SK-N-SH (cell line): ENCODE measurements at regions not wholly inside any gene's neighbourhood (a gene's known extent, or its start where the extent isn't known, plus 50 kb on each side); places are given as distances from the start of the nearest gene placed in this dataset.

Experiments used
- CTCF ChIA-PET: fragments of 300-600, 350-600 bp; formaldehyde crosslinking; extraction: SDS; loops from one replicate; lab custom pipeline; 2021; lab: Yijun Ruan, JAX
- POLR2A ChIA-PET: fragments of 350-600 bp; sonication (Branson Sonifier 250); formaldehyde crosslinking; extraction: SDS; loops from one replicate; lab custom pipeline; 2020; ENCODE audit warnings: antibody characterized with exemption, inconsistent platforms; lab: Yijun Ruan, JAX
- DNase-seq: peaks from one replicate; pipeline ENCODE4 v3.0.0; 2012
- H2AFZ ChIP-seq: fragments of 200-600 bp; sonication (generic); 2 replicates; pipeline ENCODE4 v1.8.1; 2016; ENCODE audit warnings: antibody characterized with exemption, mild to moderate bottlenecking, low read depth
- H3F3A ChIP-seq: fragments of 200-600 bp; sonication (generic); replicated peaks from 2 replicates; pipeline ENCODE3; 2016; ENCODE audit warnings: antibody characterized with exemption, mild to moderate bottlenecking; ENCODE audit not compliant: insufficient read depth
- H3K27ac ChIP-seq, 2 experiments: fragments of 200-500 bp in 1 of 2; fragments of 200-600 bp in 1 of 2; sonication (Bioruptor generic) in 1 of 2; sonication (generic), shearing (Covaris generic) in 1 of 2; 2 replicates each; pipeline versions ENCODE4 v1.5.1 to v1.6.1; 2014 to 2016; ENCODE audit warnings: low read depth in 2 of 2, inconsistent platforms in 1 of 2, low read length in 1 of 2, mild to moderate bottlenecking in 1 of 2, mixed read lengths in 1 of 2
- H3K27me3 ChIP-seq: fragments of 200-600 bp; sonication (generic), shearing (Covaris generic); 2 replicates; pipeline ENCODE4 v1.6.1; 2016; ENCODE audit warnings: mixed run types; ENCODE audit not compliant: insufficient read depth
- H3K36me3 ChIP-seq, 2 experiments: fragments of 200-500 bp in 1 of 2; fragments of 200-600 bp in 1 of 2; sonication (Bioruptor generic) in 1 of 2; sonication (generic) in 1 of 2; replicated peaks in 1 of 2; 2 replicates each; pipeline versions ENCODE3 to v1.5.1; 2014 to 2016; ENCODE audit warnings: low read length in 1 of 2, mild to moderate bottlenecking in 1 of 2; ENCODE audit not compliant: insufficient read depth in 2 of 2, control insufficient read depth in 1 of 2
- H3K4me1 ChIP-seq, 2 experiments: fragments of 200-500 bp in 1 of 2; fragments of 200-600 bp in 1 of 2; sonication (Bioruptor generic) in 1 of 2; sonication (generic), shearing (Covaris generic) in 1 of 2; 2 replicates each; pipeline versions ENCODE4 v1.5.1 to v1.6.1; 2014 to 2016; ENCODE audit warnings: low read depth in 1 of 2, low read length in 1 of 2, mixed run types in 1 of 2; ENCODE audit not compliant: insufficient read depth in 2 of 2, control insufficient read depth in 1 of 2
- H3K4me2 ChIP-seq: fragments of 200-600 bp; sonication (generic), shearing (Covaris generic); 2 replicates; pipeline ENCODE4 v1.6.1; 2017; ENCODE audit warnings: mixed run types
- H3K4me3 ChIP-seq, 2 experiments: fragments of 200-500 bp in 1 of 2; fragments of 200-600 bp in 1 of 2; sonication (Bioruptor generic) in 1 of 2; sonication (generic), shearing (Covaris generic) in 1 of 2; 2 replicates each; pipeline versions ENCODE4 v1.5.1 to v1.8.1; 2014 to 2016; ENCODE audit warnings: low read depth in 2 of 2, inconsistent platforms in 1 of 2, low read length in 1 of 2, mild to moderate bottlenecking in 1 of 2, mixed read lengths in 1 of 2, moderate library complexity in 1 of 2
- H3K79me2 ChIP-seq: fragments of 200-600 bp; sonication (generic); 2 replicates; pipeline ENCODE4 v1.8.1; 2017; ENCODE audit warnings: mild to moderate bottlenecking; ENCODE audit not compliant: insufficient read depth
- H3K9ac ChIP-seq: fragments of 200-600 bp; sonication (generic); 2 replicates; pipeline ENCODE4 v1.6.1; 2017; ENCODE audit warnings: mixed run types
- H3K9me2 ChIP-seq: fragments of 200-600 bp; sonication (generic); 2 replicates; pipeline ENCODE4 v1.6.1; 2017; ENCODE audit warnings: mixed run types
- H3K9me3 ChIP-seq: fragments of 200-600 bp; sonication (generic); 2 replicates; pipeline ENCODE4 v1.6.1; 2017; ENCODE audit warnings: mixed run types, mild to moderate bottlenecking, moderate library complexity
- H4K20me1 ChIP-seq: fragments of 200-600 bp; sonication (generic); 2 replicates; pipeline ENCODE4 v1.6.1; 2017; ENCODE audit warnings: mild to moderate bottlenecking, mixed run types; ENCODE audit not compliant: insufficient read depth
- EP300 ChIP-seq, 2 experiments: IDR thresholded peaks; 2 replicates each; pipeline versions ENCODE4 v1.4.0 to v1.6.1; 2012; ENCODE audit warnings: borderline replicate concordance in 1 of 2, low read depth in 1 of 2, low read length in 1 of 2
- FOSL2 ChIP-seq: IDR thresholded peaks from 2 replicates; pipeline ENCODE4 v1.4.0; 2012; ENCODE audit warnings: low read depth, mild to moderate bottlenecking, moderate library complexity, borderline replicate concordance
- FOXM1 ChIP-seq: IDR thresholded peaks from 2 replicates; pipeline ENCODE4 v1.4.0; 2012; ENCODE audit warnings: low read depth, mild to moderate bottlenecking
- MEF2A ChIP-seq: IDR thresholded peaks from 2 replicates; pipeline ENCODE4 v1.4.0; 2012; ENCODE audit warnings: low read depth, borderline replicate concordance
- MXI1 ChIP-seq: IDR thresholded peaks from 2 replicates; pipeline ENCODE4 v1.6.1; 2012; ENCODE audit warnings: mild to moderate bottlenecking, low read depth, low read length, improper control_type of control experiment
- NFIC ChIP-seq: IDR thresholded peaks from 2 replicates; pipeline ENCODE4 v1.4.0; 2012; ENCODE audit warnings: borderline replicate concordance
- POLR2AphosphoS5 ChIP-seq: IDR thresholded peaks from 2 replicates; pipeline ENCODE4 v1.6.1; 2012; ENCODE audit warnings: low read depth, low read length
- RCOR1 ChIP-seq: fragments of 150-350 bp; IDR thresholded peaks from 2 replicates; pipeline ENCODE4 v1.6.1; 2017; ENCODE audit warnings: antibody characterized with exemption, low read length
- SIN3A ChIP-seq: IDR thresholded peaks from 2 replicates; pipeline ENCODE4 v1.6.1; 2012; ENCODE audit warnings: low read depth, mild to moderate bottlenecking, low read length, moderate library complexity, borderline replicate concordance
- TCF12 ChIP-seq: IDR thresholded peaks from 2 replicates; pipeline ENCODE4 v1.4.0; 2012
- TEAD4 ChIP-seq: IDR thresholded peaks from 2 replicates; pipeline ENCODE4 v1.4.0; 2012; ENCODE audit warnings: mild to moderate bottlenecking, borderline replicate concordance; ENCODE audit not compliant: insufficient read depth
- USF1 ChIP-seq: IDR thresholded peaks from 2 replicates; pipeline ENCODE4 v1.4.0; 2012; ENCODE audit warnings: low read depth, borderline replicate concordance
- WGBS: methylation state at CpG from one replicate; pipeline ENCODE4 v1.1.6; 2017; ENCODE audit warnings: low lambda C conversion rate; 5-methylcytosine and 5-hydroxymethylcytosine counted together
- TF ChIP-seq, protein P1 (sequence below): fragments of 150-350 bp; IDR thresholded peaks from 2 replicates; pipeline ENCODE4 v1.6.1; 2016; ENCODE audit warnings: mild to moderate bottlenecking, low read depth, low read length
- TF ChIP-seq, protein P2 (sequence below): IDR thresholded peaks from 2 replicates; pipeline ENCODE4; 2012
- TF ChIP-seq, protein P3 (sequence below): fragments of 200-600 bp; sonication (generic); IDR thresholded peaks from 2 replicates; pipeline ENCODE4 v1.6.1; 2017; ENCODE audit warnings: antibody characterized with exemption, mild to moderate bottlenecking, moderate library complexity
- TF ChIP-seq, protein P4 (sequence below): IDR thresholded peaks from 2 replicates; pipeline ENCODE4 v1.4.0; 2012; ENCODE audit warnings: low read depth, borderline replicate concordance

- TF ChIP-seq USF1 (no peak), FOSL2 (no peak)
- TF ChIP-seq, protein P1, sequence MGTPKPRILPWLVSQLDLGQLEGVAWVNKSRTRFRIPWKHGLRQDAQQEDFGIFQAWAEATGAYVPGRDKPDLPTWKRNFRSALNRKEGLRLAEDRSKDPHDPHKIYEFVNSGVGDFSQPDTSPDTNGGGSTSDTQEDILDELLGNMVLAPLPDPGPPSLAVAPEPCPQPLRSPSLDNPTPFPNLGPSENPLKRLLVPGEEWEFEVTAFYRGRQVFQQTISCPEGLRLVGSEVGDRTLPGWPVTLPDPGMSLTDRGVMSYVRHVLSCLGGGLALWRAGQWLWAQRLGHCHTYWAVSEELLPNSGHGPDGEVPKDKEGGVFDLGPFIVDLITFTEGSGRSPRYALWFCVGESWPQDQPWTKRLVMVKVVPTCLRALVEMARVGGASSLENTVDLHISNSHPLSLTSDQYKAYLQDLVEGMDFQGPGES: no peak
- TF ChIP-seq, protein P2, sequence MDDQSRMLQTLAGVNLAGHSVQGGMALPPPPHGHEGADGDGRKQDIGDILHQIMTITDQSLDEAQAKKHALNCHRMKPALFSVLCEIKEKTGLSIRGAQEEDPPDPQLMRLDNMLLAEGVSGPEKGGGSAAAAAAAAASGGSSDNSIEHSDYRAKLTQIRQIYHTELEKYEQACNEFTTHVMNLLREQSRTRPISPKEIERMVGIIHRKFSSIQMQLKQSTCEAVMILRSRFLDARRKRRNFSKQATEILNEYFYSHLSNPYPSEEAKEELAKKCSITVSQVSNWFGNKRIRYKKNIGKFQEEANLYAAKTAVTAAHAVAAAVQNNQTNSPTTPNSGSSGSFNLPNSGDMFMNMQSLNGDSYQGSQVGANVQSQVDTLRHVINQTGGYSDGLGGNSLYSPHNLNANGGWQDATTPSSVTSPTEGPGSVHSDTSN: no peak
- TF ChIP-seq, all 33 proteins: peak for 0
Observed at GRCh38 chr18:28705482-28705881, 528.6 kb upstream of the CDH2 start (continued).

DNA sequence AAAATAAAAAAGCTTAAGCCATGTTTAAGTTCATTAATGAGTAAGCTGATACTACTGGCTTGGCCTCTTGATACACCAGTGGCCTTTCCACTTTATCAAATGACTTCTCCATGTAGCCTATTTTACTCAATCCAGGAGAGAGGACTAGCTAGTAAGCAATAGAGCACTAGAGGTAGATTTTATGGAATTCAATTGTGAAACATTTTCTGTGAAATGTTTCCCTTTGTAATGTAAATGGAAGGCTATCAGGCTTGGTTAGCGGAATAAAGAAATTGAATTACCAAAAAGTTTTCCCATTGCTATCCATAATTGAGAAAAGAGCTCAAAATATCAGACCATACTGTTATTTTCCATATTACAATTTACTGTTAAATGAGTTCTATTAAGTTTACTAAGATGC lies 515.4 kb upstream of the CDH2 start:
- WGBS: 97% methylated on average over 1 of the region's 1 CpG
- H3K9ac ChIP-seq: no peak overlapping the region
- H2AFZ ChIP-seq: no peak overlapping the region
- CTCF ChIA-PET: interaction anchor here (1.0 kb wide), 1 partner anchor 11 kb away, joined by 3 read pairs; no protein-coding TSS in a partner anchor
- no peak overlapping the region for H3K4me2 ChIP-seq
- TF ChIP-seq, protein P3, sequence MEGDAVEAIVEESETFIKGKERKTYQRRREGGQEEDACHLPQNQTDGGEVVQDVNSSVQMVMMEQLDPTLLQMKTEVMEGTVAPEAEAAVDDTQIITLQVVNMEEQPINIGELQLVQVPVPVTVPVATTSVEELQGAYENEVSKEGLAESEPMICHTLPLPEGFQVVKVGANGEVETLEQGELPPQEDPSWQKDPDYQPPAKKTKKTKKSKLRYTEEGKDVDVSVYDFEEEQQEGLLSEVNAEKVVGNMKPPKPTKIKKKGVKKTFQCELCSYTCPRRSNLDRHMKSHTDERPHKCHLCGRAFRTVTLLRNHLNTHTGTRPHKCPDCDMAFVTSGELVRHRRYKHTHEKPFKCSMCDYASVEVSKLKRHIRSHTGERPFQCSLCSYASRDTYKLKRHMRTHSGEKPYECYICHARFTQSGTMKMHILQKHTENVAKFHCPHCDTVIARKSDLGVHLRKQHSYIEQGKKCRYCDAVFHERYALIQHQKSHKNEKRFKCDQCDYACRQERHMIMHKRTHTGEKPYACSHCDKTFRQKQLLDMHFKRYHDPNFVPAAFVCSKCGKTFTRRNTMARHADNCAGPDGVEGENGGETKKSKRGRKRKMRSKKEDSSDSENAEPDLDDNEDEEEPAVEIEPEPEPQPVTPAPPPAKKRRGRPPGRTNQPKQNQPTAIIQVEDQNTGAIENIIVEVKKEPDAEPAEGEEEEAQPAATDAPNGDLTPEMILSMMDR: no peak
- TF ChIP-seq EP300 (IDR thresholded peaks at IDR 0.05; ENCODE audit: borderline replicate concordance in 1 of 2, low read depth in 1 of 2, low read length in 1 of 2): no peak
- no peak for TF ChIP-seq TEAD4
- no peak for TF ChIP-seq NFIC
- TF ChIP-seq TCF12: no peak
- TF ChIP-seq MEF2A: no peak
- no peak for TF ChIP-seq RCOR1
- no peak for TF ChIP-seq MXI1
- no peak for TF ChIP-seq POLR2AphosphoS5
- TF ChIP-seq SIN3A: no peak
- TF ChIP-seq, protein P4, sequence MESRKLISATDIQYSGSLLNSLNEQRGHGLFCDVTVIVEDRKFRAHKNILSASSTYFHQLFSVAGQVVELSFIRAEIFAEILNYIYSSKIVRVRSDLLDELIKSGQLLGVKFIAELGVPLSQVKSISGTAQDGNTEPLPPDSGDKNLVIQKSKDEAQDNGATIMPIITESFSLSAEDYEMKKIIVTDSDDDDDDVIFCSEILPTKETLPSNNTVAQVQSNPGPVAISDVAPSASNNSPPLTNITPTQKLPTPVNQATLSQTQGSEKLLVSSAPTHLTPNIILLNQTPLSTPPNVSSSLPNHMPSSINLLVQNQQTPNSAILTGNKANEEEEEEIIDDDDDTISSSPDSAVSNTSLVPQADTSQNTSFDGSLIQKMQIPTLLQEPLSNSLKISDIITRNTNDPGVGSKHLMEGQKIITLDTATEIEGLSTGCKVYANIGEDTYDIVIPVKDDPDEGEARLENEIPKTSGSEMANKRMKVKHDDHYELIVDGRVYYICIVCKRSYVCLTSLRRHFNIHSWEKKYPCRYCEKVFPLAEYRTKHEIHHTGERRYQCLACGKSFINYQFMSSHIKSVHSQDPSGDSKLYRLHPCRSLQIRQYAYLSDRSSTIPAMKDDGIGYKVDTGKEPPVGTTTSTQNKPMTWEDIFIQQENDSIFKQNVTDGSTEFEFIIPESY: no peak
- TF ChIP-seq FOXM1: no peak
- TF ChIP-seq, all 33 proteins: peak for 0
- Histone ChIP-seq H3K9me3 (no peaks in the 10 kb centered on the region), H4K20me1 (no peaks in the 10 kb centered on the region), H3K27me3 (no peaks in the 10 kb centered on the region), H3K4me1 (no peaks in the 10 kb centered on the region; a peak in 1 of 4 replicates), H3K79me2 (no peaks in the 10 kb centered on the region), H3K36me3 (no peaks in the 10 kb centered on the region), H3K27ac (no peak overlapping the region; a peak in 1 of 4 replicates), H3K4me3 (no peak overlapping the region), H3K9me2 (no peaks in the 10 kb centered on the region), H3F3A (no peaks in the 10 kb centered on the region)
- no peak for DNase-seq
- POLR2A ChIA-PET: no interaction called here
